Activated CD8-positive, alpha-beta T cell treated with anti-CD3 and anti-CD28 coated beads for 36 hours (primary cell): ENCODE measurements at regions not wholly inside any gene's neighbourhood (a gene's known extent, or its start where the extent isn't known, plus 50 kb on each side); places are given as distances from the start of the nearest gene placed in this dataset.
A peak's percentile ranks its signal among the peaks of the same experiment; 100 is the strongest.

Experiments used
- ATAC-seq: fragments of 200-7000 bp; cut with Tn5 transposase; one replicate; pipeline ENCODE4 v1.10.0; 2021; ENCODE audit warnings: mild to moderate bottlenecking, moderate library complexity
- CTCF ChIA-PET: fragments of 350-600 bp; sonication (Branson Sonifier 250); formaldehyde crosslinking; loops from one replicate; lab custom pipeline; 2021; ENCODE audit warnings: antibody characterized with exemption; lab: Charles Lee
- POLR2A ChIA-PET: fragments of 350-600 bp; sonication (Branson Sonifier 250); formaldehyde crosslinking; loops from one replicate; lab custom pipeline; 2021; ENCODE audit warnings: antibody characterized with exemption; lab: Charles Lee
- DNase-seq: peaks from one replicate; pipeline ENCODE4 v3.0.0-alpha.2; 2020
- H3K27ac Mint-ChIP-seq: one replicate; pipeline ENCODE4 v1.8.0; 2021; ENCODE audit warnings: mild to moderate bottlenecking, mixed read lengths
- H3K27me3 Mint-ChIP-seq: one replicate; pipeline ENCODE4 v1.8.0; 2021; ENCODE audit warnings: mixed read lengths
- H3K36me3 Mint-ChIP-seq: one replicate; pipeline ENCODE4 v1.8.0; 2021; ENCODE audit warnings: low read depth, mixed read lengths
- H3K4me1 Mint-ChIP-seq: one replicate; pipeline ENCODE4 v1.8.0; 2021; ENCODE audit warnings: low read depth, mixed read lengths
- H3K4me3 Mint-ChIP-seq: one replicate; pipeline ENCODE4 v1.8.0; 2021; ENCODE audit warnings: mild to moderate bottlenecking, moderate library complexity, mixed read lengths
- H3K9me3 Mint-ChIP-seq: one replicate; pipeline ENCODE4 v1.8.0; 2021; ENCODE audit warnings: mixed read lengths
- CTCF ChIP-seq: fragments of 200-600 bp; IDR thresholded peaks from one replicate; pipeline ENCODE4 v1.8.0; 2022; ENCODE audit warnings: antibody characterized with exemption, mild to moderate bottlenecking
- intact Hi-C: fragments of 100-400 bp; cut with micrococcal nuclease; formaldehyde crosslinking; loops from one replicate; pipeline ENCODE4 v1.10.0; 2022

DNA sequence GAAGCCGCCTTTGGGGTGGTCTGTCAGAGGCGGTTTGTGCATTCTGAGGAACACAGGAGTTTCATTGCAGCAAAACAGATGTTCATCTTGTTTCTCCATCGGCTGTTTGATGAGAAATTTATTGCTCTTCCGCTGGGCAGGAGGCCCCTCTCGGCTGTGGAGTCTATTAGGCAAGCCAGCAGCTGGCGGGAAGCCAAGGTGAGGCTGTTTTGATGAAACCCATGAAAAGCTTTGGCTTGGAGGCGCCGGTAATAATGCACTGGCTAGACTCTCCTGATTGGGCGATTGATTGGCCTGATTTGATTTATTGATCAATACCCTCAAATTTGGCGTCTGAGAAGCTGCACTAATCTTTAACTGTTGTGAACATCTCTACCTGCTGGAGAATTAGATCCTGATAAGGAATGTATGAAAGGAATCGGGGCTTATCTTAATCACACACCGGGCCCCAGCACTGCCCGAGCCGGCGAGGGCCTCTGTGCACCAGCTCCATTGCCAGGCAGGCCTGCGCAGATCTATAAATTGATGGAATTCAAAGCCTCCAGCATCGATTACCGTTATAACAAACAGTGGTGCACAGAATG lies 187.7 kb downstream of the PHETA1 start:
- Mint-ChIP-seq H3K4me3 (no peak overlapping the region), H3K36me3 (no peaks in the 10 kb centered on the region), H3K27ac (no peak overlapping the region), H3K27me3 (peaks cover 22% of the 10 kb centered on the region), H3K9me3 (no peaks in the 10 kb centered on the region), H3K4me1 (no peaks in the 10 kb centered on the region)
- TF ChIP-seq CTCF: no peak
- ChIA-PET CTCF (no interaction called here), POLR2A (interaction anchor here (0.9 kb wide), 1 partner anchor 201 kb away, joined by 3 read pairs; no protein-coding TSS in a partner anchor)
- intact Hi-C loops: no loop called here
- DNase-seq (peak; percentile 14), ATAC-seq (no peak)

DNA sequence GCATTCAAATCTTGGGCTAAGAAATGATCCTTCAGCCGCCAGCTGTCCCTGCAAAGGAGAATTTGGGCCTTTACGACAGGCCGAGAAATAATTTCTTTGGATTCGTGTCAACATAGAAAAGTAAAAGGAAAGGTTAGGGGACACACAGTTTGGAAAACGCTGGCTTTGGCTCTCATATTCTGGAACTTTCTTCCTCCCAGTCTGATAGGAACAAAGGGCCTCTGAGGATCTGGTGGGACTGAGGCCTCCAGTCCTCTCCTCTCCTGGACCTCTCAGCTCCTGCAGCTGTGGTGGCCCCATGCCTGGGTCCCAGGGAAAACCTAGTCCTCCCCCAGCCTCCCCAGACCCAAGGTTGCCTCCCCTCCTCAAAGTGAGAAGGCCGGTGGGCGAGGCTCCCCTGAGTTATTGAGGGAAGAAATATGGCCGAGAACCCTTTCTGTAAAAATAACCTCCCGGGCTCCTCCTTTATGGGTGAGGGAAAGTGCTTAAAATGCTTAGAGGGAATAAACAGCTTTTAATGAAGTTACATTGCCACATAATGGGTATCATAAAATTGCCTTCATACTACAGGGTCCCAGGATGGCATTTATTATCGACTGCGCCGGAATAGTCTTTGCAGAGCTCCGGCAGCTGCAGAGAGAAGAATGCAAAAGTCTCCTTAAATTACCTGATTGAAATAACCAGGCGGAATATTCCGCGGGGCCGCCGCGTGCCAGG lies 188.3 kb downstream of the PHETA1 start:
- POLR2A ChIA-PET: no interaction called here
- CTCF ChIA-PET: no interaction called here
- no peak overlapping the region for H3K27ac Mint-ChIP-seq

DNA sequence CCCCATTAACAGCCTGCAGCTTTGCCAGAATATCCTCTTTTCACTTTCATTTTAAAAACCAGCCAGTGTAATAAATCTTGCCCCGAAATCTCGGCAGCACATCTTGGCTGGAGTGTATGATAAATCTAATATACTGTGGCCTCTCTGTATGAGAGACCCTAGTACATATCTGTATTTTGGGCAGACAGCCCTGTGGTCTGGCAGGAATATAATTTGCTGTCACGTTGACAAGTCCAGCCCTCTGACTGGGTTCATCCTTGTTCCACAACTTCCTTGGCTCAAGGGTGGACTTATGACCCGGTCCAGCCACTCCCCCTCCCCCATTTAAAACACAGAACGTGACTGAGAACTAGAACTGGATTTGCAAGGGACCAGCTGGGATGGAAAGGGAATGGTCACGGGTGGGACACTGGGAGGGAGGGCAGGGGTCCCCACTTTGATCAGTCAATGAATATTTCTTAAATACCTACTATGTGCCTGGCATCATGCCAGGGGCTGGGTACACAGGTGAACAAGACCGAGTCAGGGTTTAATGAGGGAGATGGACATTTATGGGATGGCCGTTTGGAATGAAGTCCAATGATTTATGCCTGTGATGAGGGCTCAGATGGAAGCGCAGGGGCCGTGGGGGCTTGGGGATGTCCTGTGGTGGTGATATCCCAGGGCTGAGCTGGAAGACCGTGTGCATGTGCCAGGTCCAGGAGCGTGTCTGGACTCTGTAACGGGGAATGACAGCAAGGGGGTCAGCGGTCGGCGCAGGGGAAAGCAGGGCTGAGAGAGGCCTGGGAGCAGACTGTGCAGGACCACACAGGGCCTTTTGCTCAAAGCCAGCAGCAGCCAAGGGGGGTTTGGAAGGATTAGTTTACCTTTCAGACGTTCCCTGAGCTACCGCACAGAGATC lies 190.5 kb downstream of the PHETA1 start:
- CTCF ChIA-PET: no interaction called here
- ATAC-seq (no peak), DNase-seq (no peak)
- no peaks in the 10 kb centered on the region for H3K36me3 Mint-ChIP-seq
- no peak overlapping the region for H3K4me3 Mint-ChIP-seq
- peaks cover 22% of the 10 kb centered on the region for H3K27me3 Mint-ChIP-seq
- H3K4me1 Mint-ChIP-seq: no peaks in the 10 kb centered on the region
- no peaks in the 10 kb centered on the region for H3K9me3 Mint-ChIP-seq
- no peak for TF ChIP-seq CTCF
- H3K27ac Mint-ChIP-seq: no peak overlapping the region
- POLR2A ChIA-PET: no interaction called here
- intact Hi-C loops: no loop called here

More for the DNA sequence above, 188.3 kb downstream of the PHETA1 start:
- Mint-ChIP-seq H3K4me3 (no peak overlapping the region), H3K36me3 (no peaks in the 10 kb centered on the region), H3K9me3 (no peaks in the 10 kb centered on the region), H3K4me1 (no peaks in the 10 kb centered on the region), H3K27me3 (peaks cover 22% of the 10 kb centered on the region)
- no peak for DNase-seq
- ATAC-seq: no peak
- intact Hi-C loops: no loop called here
- no peak for TF ChIP-seq CTCF

DNA sequence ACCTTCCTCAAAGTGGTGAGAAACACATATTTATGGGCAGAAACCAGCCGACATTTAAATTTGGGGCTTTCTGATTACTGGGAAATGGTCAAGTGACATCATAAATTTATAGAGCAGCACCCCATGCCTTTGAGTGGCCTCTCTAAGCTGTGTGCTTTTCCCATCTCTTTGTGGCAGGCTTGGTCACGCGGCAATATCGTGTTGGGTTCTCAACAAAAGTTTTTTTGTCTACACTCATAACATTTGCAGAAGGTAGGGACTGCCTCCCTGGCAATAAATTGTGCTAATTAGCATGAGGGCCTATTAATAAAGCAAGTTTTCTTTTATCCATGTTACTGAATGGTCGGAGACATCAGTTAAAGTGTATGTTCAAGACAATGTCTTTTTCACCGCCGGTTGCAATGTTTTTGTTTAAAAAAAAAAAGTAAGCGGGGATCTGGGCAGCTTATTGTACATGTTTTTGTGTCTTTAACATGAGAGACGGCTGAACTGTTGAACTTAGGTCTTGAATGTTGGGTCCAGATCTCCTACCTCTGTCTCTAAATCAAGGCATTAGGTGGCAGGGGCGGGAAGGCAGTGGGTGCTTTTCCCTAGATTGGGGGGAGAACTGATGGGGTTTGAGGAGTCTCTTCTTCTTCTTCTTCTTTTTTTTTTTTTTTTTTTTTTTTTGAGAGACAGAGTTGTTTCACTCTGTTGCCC lies 193.3 kb downstream of the PHETA1 start:
- H3K36me3 Mint-ChIP-seq: no peaks in the 10 kb centered on the region
- intact Hi-C loops: no loop called here
- no peak overlapping the region for H3K4me3 Mint-ChIP-seq
- CTCF ChIA-PET: no interaction called here
- ATAC-seq (no peak), DNase-seq (no peak)
- no peak overlapping the region for H3K27ac Mint-ChIP-seq
- H3K9me3 Mint-ChIP-seq: no peaks in the 10 kb centered on the region
- H3K27me3 Mint-ChIP-seq: peaks cover 17% of the 10 kb centered on the region
- TF ChIP-seq CTCF: no peak
- no peaks in the 10 kb centered on the region for H3K4me1 Mint-ChIP-seq
- POLR2A ChIA-PET: no interaction called here
